Right hindlimb (tissue), 1 donor: ENCODE measurements at regions not wholly inside any gene's neighbourhood (a gene's known extent, or its start where the extent isn't known, plus 50 kb on each side); places are given as distances from the start of the nearest gene placed in this dataset.
A peak's percentile ranks its signal among the peaks of the same experiment; 100 is the strongest.
"Not testable (repeated sequence)": the region's sequence is repeated elsewhere in the genome, so short reads cannot be mapped to it uniquely, and the experiment has no call there.

Experiments used
- DNase-seq: peaks from one replicate; pipeline ENCODE4 v3.0.0-alpha.2; 2018

DNA sequence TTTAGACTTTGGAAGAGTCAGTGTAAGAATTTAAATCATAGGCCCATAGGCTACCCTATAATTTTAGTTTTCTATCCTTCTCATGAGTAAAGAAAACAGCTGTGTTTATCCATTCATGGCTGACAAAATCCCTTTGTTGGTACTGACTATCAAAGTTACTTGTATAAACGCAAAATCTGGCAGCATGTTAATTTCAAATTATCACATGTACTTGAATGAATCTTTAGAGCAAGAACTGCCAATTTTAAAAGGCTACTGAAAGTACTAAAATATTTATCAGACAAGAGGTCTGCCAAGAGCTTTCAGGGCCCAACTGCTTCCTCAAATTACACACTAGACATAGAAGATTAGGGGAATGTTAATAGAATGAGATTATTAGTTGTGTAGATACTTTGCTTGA, 66.6 kb downstream of the MYL12B start:
- no peak for DNase-seq

DNA sequence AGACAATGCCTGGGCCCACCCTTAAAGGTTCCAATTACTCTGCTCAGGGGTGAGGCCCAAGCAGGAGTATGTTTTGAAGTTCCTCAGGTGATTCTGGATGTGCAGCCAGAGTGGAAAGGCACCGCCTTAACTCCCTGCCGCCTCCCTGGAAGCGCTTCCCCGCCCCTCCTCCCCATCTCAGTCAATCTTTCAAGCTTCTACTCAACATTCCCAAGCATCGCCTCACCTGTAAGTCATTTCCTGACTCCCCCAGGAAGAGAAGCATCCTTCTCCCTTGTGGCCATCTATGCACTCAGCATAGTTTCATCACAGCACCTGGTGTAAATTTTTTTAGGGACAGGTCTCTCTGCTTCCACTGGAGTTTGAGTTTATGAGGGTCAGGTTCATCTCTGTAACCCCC, 67.5 kb downstream of the MYL12B start:
- DNase-seq = no peak

GRCh38 chr18:3329872-3330271, 67.9 kb downstream of the MYL12B start:
- no peak for DNase-seq

DNA sequence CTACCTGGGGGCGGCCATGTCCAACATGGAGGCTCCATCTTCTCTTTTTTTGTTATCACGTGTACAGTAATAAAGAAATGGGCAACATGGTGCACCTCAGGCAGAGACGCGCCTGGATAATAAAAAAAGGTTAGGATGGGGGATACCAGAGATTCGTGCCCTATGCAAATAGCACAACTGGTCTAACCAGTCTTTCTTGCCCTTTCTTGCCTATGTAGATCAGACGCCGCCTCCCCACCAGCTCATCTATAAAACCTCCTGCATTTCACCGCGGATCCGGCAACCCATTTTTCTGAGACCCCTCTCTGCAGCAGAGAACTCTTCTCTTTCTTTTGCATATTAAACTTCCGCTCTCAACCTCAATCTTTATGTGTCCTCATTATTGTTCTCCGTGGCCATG, 68.7 kb downstream of the MYL12B start:
- no peak for DNase-seq

GRCh38 chr18:3332376-3332775, 70.4 kb downstream of the MYL12B start:
- DNase-seq = no peak

DNA sequence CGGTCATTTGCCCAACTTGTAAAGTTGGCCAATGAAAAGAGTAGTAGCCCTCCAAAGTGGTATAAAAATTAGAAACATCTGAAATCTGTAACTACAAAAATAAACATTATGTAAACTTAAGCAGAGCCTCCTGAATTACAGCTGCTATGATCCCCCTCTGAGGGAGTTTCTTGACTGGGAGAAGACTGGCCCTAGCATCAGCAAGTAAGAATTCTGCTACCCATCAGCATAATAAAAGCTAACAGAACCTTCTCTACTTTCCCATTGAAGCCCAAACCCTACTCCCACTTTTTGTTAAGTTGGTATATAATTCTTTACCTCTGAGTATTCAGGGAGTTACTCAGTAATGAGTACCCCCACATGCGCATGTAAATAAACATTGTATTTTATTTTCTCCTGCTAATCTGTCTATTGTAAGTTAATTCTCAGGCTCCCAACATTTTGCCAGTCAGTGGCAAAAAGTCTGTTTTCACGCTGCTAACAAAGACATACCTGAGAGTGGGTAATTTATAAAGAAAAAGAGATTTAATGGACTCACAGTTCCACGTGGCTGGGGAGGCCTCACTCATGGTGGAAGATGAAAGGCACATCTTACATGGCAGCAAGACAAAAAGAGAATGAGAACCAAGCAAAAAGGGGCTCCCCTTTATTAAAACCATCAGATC, 71.3 kb downstream of the MYL12B start:
- no peak for DNase-seq

DNA sequence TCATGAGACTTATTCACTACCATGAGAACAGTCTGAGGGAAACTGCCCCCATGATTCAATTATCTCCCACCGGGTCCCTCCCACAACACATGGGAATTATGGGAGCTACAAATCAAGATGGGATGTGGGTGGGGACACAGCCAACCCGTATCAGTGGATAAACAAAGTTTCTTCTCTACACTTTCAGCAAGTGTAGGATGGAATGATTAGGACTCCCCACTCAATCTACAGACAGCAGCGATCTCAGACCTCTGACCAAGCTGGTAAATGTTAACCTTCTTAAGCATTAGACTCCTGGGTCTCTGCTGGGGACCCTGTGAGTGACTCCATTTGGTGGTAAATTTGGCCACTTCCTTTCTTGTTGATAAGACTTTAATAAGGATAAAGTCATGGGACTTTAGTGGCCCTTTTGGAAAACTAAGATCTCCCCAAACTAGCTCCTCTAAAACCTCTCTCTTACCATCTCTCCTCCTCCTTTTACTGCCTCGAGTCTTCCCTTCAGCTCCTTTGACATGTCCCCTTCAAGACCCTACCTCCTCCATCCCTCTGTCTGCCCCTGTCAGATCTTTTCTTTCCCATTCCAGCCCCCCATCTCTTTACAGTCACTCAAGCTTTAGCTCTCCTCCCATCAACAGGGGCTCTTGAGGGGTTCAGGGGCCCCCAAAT, 71.9 kb downstream of the MYL12B start:
- DNase-seq = no peak

GRCh38 chr18:3340015-3340681, 78.2 kb downstream of the MYL12B start:
- DNase-seq = no peak

DNA sequence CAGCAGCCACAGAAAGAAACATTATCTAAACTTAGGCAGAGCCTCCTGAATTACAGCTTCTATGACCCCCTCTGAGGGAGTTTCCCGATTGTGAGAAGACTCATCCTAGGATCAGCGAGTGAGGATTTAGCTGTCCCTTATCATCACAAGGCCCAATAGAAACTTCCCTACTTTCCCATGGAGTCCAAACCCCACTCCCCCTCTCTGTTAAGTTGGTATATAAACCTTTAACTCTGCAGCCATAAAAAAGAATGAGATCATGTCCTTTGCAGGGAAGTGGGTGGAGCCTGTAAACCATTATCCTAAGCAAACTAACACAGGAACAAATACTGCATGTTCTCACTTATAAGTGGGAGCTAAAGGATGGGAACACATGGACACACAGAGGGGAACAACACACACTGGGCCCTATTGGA, 78.8 kb downstream of the MYL12B start:
- no peak for DNase-seq

DNA sequence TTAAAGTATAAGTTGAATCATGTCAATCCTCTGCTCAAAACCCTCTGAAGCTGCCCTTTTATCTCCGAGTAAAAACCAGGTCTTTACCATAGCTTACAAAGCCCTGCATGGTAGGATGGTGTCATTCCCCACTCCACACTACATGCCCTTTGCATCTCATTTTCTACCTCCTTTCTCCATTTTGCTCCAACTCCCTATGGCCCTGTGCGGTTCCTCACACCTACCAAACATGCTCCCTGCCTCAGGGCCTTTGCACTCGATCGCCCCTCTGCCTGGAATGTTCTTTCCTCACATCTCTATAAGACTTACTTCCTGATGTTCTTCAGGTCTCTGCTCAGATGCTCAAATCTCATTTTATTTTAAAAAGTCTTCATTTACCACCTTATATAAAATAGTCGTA, 80.7 kb downstream of the MYL12B start:
- DNase-seq = no peak

- no peak for DNase-seq
Observed at GRCh38 chr18:3345452-3345851, 83.5 kb downstream of the MYL12B start.

DNA sequence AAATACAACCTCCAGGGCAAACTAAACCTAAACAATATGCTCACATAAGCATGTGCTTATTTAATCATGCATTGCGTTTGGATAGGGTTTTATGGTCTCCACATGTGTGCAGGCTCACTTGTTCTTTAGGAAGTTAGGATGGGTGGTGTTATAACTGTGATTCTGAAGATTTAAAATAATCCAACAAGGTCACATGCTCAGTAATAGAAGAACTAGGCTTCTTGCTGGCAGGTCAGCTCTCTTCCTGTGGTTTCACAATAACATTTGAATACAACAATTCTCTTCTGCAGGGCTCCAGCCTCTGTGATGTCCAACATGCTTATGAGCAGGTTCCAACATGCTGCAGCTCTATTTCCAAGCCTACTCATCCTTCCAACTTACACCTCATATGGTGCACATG, 84.0 kb downstream of the MYL12B start:
- DNase-seq = peak; percentile 27

GRCh38 chr18:3346487-3346886, 84.6 kb downstream of the MYL12B start:
- no peak for DNase-seq

DNA sequence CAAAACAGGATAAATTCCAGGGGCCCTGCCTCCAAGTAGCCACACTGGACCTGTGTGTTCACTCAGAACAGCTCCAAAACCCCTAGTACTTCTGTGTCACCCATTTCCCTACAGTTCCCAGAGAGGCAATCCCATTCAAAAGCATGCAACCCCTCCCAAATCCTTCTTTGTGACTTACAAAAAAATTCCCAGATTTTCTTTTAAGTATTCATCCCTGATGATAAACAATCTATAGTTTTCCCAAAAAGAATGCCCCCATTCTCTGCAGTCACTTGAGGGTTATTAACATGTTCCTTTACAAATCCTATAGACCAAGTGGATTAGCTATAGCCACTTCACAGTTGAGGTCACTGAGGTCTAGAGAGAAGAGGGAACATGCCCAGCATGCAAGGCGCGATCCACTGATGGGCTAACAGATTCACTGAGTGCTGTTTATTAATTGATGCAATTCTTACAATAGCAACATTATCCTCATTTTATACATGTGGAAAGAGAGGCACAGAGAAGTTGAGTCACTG, 85.4 kb downstream of the MYL12B start:
- no peak for DNase-seq

GRCh38 chr18:3348176-3348575, 86.2 kb downstream of the MYL12B start:
- DNase-seq = no peak

GRCh38 chr18:3349046-3349841, 87.3 kb downstream of the MYL12B start:
- DNase-seq = not testable (repeated sequence)

DNA sequence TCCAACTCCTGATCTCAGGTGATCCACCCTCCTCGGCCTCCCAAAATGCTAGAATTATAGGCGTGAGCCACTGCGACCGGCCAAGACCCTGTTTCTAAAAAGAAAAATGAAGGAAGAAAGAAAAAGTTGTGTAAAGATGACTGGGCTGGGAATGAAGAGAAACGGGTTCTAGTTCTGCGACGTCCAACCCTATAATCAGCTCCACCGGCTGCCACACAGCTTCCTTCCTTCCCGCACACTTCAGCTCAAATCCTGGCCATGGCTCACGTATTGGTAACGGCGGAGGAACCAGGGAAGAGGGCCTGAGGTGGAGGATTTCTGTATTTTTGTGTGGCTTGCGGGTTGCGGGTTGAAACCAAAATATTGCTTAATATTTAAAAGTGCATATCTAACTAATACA, 88.1 kb downstream of the MYL12B start:
- no peak for DNase-seq

DNA sequence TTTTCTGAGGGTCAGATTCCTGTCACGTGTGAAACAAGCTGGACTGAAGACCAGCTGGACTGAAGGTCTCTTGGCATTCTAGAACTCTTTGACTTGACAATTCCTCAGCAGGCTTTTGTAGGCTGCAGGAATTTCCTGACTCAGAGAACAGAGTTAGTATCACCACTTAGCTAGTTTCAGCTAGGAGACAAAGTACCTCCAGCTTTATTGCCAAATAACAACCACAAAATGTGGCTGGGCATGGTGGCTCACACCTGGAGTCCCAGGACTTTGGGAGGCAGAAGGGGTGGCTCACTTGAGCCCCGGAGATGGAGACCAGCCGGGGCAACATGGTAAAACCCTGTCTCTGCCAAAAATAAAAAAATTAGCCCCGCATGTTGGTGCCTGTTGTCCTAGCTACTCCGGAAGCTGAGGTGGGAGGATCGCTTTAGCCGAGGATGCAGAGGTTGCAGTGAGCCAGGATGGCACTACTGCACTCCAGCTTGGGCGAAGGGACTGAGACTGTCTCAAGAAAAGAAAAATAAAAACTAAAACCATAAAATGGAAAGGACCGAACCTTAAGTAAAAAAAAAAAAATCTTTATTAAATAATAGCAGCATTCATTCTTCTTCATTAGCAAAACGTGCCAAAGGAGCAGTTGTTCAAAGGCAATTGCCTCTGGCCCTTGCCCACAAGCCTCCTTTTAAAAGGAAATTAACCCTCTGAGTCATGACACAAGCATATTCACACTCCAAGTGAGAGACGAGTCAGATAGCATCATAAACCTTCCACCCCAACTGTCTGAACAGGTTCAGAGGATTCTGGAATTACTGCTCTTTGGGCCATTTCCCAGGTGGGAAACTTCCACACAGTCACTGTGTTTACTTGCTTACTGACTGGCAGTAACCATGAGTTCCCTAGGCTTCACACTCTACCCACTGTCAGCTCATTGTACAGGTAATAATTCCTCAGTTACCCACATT, 88.9 kb downstream of the MYL12B start:
- no peak for DNase-seq

- DNase-seq = no peak
Observed at GRCh38 chr18:3354506-3354905, 92.6 kb downstream of the MYL12B start.

GRCh38 chr18:3356614-3357013, 93.4 kb upstream of the TGIF1 start:
- no peak for DNase-seq

GRCh38 chr18:3357516-3357915, 92.5 kb upstream of the TGIF1 start:
- no peak for DNase-seq

GRCh38 chr18:3358310-3358709, 91.7 kb upstream of the TGIF1 start:
- peak; percentile 37 for DNase-seq
